HL-60 (cell line): ENCODE measurements at regions not wholly inside any gene's neighbourhood (a gene's known extent, or its start where the extent isn't known, plus 50 kb on each side); places are given as distances from the start of the nearest gene placed in this dataset.

Source experiments
- CTCF ChIP-seq: IDR thresholded peaks from one replicate; pipeline ENCODE4 v1.5.1; 2011; ENCODE audit warnings: low read length, control low read depth, inconsistent platforms; ENCODE audit not compliant: insufficient read depth
- POLR2AphosphoS5 ChIP-seq: IDR thresholded peaks from 2 replicates; pipeline ENCODE4 v1.6.1; 2012; ENCODE audit warnings: low read depth

- TF ChIP-seq CTCF: no peak
- no peak for TF ChIP-seq POLR2AphosphoS5
Observed at GRCh38 chr1:4110888-4111287, 210.8 kb upstream of the C1orf174 start.
